NCI-H1105 (cell line): ENCODE measurements at regions not wholly inside any gene's neighbourhood (a gene's known extent, or its start where the extent isn't known, plus 50 kb on each side); places are given as distances from the start of the nearest gene placed in this dataset.

ENCODE experiments used
- DNase-seq: peaks from one replicate; lab custom pipeline; 2025; lab: John Stamatoyannopoulos, UW

- no peak for DNase-seq
Observed at GRCh38 chr11:116148645-116149044, 624.1 kb downstream of the BUD13 start.

- DNase-seq = no peak
Observed at GRCh38 chr11:116148056-116148455, 624.7 kb downstream of the BUD13 start.

GRCh38 chr11:116145187-116145865 is 627.5 kb downstream of the BUD13 start:
- DNase-seq = no peak

DNA sequence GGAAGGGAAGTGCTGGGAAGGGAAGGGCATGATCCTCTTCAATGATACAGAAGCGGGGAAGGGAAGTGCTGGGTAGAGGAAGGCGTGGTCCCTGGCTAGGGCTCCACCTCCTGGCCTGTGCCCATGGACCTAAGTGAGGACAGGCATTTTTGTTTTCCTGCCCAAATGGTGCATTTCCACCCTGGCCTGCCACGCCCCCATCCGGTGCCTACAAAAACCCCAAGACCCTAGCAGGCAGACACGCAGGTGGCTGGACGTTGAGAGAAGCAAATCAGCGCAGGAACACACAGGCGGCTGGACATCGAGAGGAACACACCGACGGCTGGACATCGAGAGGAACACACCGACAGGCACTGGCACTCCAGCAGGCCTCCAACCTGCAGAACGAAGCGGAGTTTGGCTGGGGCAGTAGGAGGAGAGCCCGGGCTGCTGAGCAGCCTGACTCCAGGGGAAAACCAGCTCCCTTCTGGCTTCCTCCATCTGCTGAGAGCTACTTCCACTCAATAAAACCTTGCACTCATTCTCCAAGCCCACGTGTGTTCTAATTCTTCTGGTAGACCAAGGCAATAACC is 628.3 kb downstream of the BUD13 start:
- no peak for DNase-seq

GRCh38 chr11:116138280-116138679 is 634.1 kb upstream of the CADM1 start:
- no peak for DNase-seq

GRCh38 chr11:116137753-116138152 is 633.5 kb upstream of the CADM1 start:
- DNase-seq = no peak

DNA sequence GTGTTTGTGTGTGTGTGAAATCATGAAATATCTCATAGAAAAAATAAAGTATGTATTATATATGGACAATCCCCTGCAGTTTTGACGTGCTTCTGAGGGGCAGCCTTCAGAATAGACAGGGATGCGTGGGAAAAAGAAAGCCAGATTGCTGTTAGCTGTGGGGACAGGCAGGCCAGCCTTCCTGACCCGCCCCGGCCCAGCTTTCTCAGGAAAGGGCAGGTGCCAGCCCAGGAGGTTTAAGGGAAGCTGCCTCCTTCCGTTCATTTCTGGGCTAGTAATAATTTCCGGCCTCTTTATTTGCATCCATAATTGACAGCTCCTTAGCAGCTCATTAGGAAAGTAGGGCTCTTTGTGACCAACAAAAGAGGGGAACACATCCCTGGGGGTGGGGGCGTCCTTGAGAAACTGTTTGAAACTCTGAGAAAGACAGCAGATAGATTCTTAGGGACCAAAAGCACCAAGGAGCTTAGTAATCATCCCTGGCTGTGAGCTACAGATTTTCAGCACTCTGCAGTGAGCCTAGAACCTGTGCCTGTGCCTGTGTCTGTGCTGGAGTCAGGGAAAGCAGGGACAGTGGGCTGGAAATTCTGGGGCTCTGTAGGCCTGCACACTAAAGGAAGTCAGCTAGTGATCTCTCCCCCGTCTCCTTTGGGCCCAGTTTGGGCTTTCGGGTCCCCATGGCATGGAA is 632.9 kb upstream of the CADM1 start:
- no peak for DNase-seq

GRCh38 chr11:116135891-116136290 is 631.7 kb upstream of the CADM1 start:
- DNase-seq = no peak

- no peak for DNase-seq
Observed at GRCh38 chr11:116134450-116134849, 630.2 kb upstream of the CADM1 start.

DNA sequence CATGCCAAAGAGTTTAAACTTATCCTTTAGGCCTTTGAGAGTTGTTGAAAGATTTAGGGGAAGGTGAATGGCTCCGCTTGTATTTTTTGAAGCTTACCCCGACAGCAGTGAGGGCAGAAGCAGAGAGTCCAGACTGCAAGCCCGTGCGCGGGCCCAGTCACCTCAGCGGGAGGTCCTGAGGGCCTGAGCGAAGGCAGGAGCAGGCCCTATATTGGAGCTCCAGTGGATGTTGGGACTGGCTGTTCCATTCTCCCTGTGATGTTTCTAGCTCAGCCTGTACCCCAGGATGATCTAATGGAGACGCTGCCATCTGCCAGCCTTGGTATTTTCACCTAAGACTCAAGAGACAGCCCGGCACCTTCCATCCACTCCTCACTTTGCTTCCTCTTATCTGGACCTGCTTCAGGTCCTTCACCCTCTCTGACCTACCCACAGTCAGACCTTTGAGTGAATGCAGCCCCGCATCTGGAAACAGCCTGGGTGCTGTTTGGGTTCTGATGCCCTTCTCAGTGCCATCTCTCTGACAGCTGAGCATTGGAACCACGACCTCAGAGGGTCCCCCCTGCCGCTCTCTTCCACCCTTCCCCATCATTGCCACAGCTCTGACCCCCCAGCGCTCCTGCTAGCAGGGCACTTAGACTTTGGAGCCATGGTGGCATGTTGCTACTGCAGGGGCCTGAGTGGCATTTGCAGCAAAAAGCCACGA is 628.2 kb upstream of the CADM1 start:
- no peak for DNase-seq

- no peak for DNase-seq
Observed at GRCh38 chr11:116130122-116130521, 625.9 kb upstream of the CADM1 start.

DNA sequence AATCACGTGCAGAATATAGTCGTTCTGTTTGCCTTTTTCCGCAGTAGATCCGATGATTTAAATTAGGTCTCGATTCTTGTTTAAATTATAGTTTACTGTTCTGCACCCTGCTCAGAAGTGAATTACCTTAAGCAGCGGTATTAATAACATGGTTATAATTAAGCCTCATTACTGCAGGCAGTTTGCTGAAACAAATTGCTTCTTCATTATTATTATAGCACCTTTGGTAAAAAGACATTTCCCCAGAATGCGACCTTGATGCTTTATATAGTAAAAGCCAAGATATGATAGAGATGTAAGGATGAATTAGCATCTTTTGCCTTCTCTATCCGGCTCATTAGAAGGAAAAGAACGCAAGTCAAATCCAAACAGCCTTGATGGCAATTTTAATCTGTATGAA is 625.2 kb upstream of the CADM1 start:
- no peak for DNase-seq

DNA sequence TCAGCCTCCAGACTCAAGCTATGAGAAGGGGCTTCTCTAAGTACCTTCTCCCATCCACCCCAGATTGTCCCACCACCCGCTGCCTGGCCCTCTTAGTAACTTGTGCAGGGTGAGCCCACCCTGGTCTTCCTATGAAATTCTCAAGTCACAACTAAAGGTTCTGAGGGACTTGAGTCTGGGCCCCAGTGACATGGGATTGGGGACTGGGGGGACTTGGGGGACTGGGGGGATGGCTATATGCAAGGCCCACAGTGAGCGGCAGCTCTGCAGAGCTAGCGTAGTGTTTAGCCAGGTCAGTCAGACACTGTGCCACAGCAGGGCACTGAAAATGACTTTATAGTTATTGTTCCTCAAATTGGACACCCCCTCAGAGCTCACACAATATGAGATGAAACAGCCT is 622.3 kb upstream of the CADM1 start:
- DNase-seq = no peak

DNA sequence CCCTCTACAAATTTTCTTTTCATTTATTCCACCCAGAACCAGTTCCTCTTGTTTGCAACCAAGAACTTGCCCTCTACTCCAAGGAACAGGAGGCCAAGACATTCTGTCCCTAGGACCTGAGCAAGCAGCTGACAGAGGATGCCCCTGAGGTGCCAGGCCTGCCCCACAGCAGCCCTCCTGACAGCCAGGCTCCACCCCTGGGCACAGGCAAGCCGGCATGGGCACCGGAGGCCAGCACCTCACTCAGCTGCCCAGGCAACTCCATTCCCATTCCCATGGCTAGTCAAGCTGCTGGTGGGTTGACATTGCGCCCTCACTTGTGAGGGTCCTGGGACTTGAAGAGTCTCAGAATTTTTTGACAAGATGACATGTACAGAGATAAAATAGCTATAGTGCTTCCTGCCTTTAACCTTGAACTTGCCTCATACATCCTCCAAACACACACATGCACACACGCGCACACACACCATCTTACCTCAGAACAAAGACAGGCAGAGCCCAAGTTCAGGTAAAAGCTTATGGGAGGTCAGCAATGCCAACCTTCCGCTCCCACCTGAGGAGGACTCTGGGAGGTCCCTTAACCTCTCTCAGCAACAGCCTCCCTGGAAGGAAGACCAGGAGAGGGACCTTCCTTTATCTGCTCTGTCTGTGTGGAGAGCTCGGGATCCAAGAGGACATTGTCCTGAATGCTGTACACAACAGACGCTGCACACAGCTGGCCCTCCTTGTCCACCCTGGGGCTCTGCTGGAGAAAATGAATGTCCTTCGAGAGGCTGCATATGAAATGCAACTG is 620.9 kb upstream of the CADM1 start:
- no peak for DNase-seq

- DNase-seq = no peak
Observed at GRCh38 chr11:116123739-116124138, 619.5 kb upstream of the CADM1 start.

DNA sequence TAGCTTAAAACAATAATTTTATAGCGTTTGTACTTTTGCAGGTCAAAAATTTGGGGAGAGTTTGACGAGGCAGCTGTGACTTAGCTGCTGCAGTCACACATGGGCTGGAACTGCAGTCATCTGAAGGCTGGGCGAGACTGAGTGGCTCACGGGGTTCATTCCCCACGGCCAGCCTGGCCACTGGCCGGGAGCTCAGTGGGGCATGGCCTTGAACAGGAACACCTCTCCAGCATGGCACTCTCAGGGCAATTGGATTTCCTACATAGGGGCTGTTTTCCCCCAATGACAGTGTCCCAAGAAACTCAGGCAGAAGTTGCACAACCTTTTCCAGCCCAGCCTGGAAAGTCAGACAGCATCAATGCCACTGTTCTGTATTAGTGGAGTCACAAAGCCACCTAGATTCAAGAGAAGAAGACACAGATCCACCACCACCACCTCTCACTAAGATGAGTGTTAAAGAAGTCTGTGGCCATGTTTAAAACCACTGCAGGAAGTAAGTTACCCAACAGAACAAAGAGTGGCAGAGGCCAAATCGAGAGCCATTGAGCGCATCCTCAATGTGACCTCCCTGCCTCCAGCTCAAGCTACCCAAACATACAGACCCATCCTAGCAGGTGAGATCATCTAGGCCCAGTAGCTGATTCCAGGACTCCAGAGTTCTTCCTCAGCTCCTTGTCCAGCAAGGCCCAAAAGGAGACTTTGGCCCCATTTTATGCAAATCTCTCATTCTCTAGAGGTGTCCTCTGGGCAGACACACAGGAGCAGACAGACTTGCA is 618.7 kb upstream of the CADM1 start:
- no peak for DNase-seq

DNA sequence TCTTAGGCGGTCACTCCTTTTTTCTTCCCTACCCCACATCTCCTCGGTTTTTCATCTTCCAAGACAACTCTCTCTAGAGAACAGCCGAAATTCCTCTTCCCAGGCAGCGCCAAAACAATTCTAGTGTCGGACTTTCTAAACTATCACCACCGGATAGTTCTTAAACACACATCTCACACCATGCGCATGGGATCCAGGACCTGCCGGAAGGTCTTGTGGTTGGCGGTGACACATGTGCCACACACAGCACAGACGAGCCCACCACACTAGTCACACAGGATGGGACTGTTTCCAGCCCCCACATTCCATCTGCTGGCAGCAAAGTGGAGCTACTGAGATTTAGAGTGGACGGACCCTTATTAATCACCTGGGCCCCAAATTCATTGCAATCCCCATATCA is 614.9 kb upstream of the CADM1 start:
- no peak for DNase-seq

GRCh38 chr11:116118138-116118470 is 613.9 kb upstream of the CADM1 start:
- no peak for DNase-seq

GRCh38 chr11:116117331-116118137 is 613.3 kb upstream of the CADM1 start:
- DNase-seq = no peak

DNA sequence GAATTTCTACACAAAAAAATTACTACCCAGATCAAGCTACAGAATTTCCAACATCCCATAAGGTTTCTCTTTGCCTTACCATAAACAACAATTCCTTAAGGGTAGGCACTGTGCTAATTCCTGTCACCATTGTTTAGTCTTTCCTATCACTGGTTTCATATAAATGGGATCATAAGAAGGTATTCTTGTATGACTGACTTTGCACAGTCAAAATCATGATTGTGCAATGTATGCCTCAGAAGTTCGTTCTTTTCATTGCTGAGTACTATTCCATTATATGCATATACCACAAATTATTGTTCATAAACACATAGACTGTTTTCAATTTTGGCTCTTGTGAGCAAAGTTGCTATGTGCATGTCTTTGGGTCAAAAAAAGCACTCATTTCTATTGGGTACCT is 611.6 kb upstream of the CADM1 start:
- DNase-seq = no peak

DNA sequence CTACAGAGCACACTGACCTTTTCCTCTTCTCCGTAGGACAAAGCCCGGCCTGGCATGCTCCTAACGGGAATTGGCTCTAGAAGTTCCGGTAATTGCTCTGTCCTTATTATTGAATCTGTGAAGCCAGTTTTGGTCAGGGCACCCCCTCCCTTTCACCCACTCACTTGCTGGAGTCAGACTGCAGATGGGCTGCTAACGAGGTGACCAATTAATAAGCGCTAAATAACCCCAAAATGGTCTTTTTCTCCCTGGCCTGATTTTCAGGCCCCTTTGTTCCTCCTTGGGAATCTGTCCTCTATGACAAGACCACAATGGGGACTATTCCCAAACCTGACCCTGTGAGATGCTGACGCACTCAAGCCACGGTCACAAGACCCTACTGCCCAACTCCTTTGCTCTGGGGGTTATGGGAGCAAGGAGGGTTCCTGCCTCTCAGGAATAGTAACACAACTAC is 610.0 kb upstream of the CADM1 start:
- no peak for DNase-seq
